ENCODE measurements at regions not wholly inside any gene's neighbourhood (a gene's known extent, or its start where the extent isn't known, plus 50 kb on each side); places are given as distances from the start of the nearest gene placed in this dataset.

GRCh38 chr1:103248417-103249102, 140.2 kb upstream of the COL11A1 start:
- no peaks in the 10 kb centered on the region for H3K9me3 Mint-ChIP-seq
- peaks cover 2% of the 10 kb centered on the region for H3K27me3 Mint-ChIP-seq
- ATAC-seq (no peak), DNase-seq (no peak)
- no peak overlapping the region for H3K4me3 Mint-ChIP-seq
- no peak overlapping the region for H3K27ac Mint-ChIP-seq
- H3K36me3 Mint-ChIP-seq (ENCODE audit: low read depth), result no peaks in the 10 kb centered on the region
- no peaks in the 10 kb centered on the region for H3K4me1 Mint-ChIP-seq

GRCh38 chr1:103247517-103247916, 139.2 kb upstream of the COL11A1 start:
- Mint-ChIP-seq H3K9me3 (no peaks in the 10 kb centered on the region), H3K4me3 (no peak overlapping the region), H3K4me1 (no peaks in the 10 kb centered on the region), H3K36me3 (ENCODE audit: low read depth) (no peaks in the 10 kb centered on the region), H3K27me3 (peaks cover 2% of the 10 kb centered on the region), H3K27ac (no peak overlapping the region)
- DNase-seq (no peak), ATAC-seq (no peak)

- Mint-ChIP-seq H3K27me3 (no peaks in the 10 kb centered on the region), H3K4me1 (no peaks in the 10 kb centered on the region), H3K36me3 (ENCODE audit: low read depth) (no peaks in the 10 kb centered on the region), H3K9me3 (peaks cover 4% of the 10 kb centered on the region), H3K27ac (no peak overlapping the region), H3K4me3 (no peak overlapping the region)
- ATAC-seq (no peak), DNase-seq (no peak)
Measured at GRCh38 chr1:103243481-103243880, 135.2 kb upstream of the COL11A1 start.

- Mint-ChIP-seq H3K4me1 (no peaks in the 10 kb centered on the region), H3K36me3 (ENCODE audit: low read depth) (no peaks in the 10 kb centered on the region), H3K4me3 (no peak overlapping the region), H3K9me3 (peaks cover 10% of the 10 kb centered on the region), H3K27ac (no peak overlapping the region), H3K27me3 (no peaks in the 10 kb centered on the region)
- ATAC-seq (no peak), DNase-seq (no peak)
Measured at GRCh38 chr1:103239034-103239433, 130.7 kb upstream of the COL11A1 start.

GRCh38 chr1:103230061-103230460, 121.7 kb upstream of the COL11A1 start:
- Mint-ChIP-seq H3K27ac (no peak overlapping the region), H3K27me3 (no peaks in the 10 kb centered on the region), H3K4me1 (no peaks in the 10 kb centered on the region), H3K4me3 (no peak overlapping the region), H3K36me3 (ENCODE audit: low read depth) (no peaks in the 10 kb centered on the region), H3K9me3 (no peaks in the 10 kb centered on the region)
- DNase-seq (no peak), ATAC-seq (no peak)

- no peaks in the 10 kb centered on the region for H3K9me3 Mint-ChIP-seq
- no peak overlapping the region for H3K27ac Mint-ChIP-seq
- ATAC-seq, result no peak
- no peaks in the 10 kb centered on the region for H3K27me3 Mint-ChIP-seq
- no peaks in the 10 kb centered on the region for H3K4me1 Mint-ChIP-seq
- H3K4me3 Mint-ChIP-seq, result no peak overlapping the region
- H3K36me3 Mint-ChIP-seq (ENCODE audit: low read depth), result no peaks in the 10 kb centered on the region
- no peak for DNase-seq
Measured at GRCh38 chr1:103220631-103221041, 112.3 kb upstream of the COL11A1 start.

GRCh38 chr1:103218821-103219220, 110.5 kb upstream of the COL11A1 start:
- H3K27me3 Mint-ChIP-seq, result no peaks in the 10 kb centered on the region
- H3K4me1 Mint-ChIP-seq, result no peaks in the 10 kb centered on the region
- H3K36me3 Mint-ChIP-seq (ENCODE audit: low read depth), result no peaks in the 10 kb centered on the region
- ATAC-seq (no peak), DNase-seq (no peak)
- H3K9me3 Mint-ChIP-seq, result peaks cover 3% of the 10 kb centered on the region
- H3K4me3 Mint-ChIP-seq, result no peak overlapping the region
- no peak overlapping the region for H3K27ac Mint-ChIP-seq

GRCh38 chr1:103218369-103218768, 110.0 kb upstream of the COL11A1 start:
- ATAC-seq (no peak), DNase-seq (no peak)
- Mint-ChIP-seq H3K27me3 (no peaks in the 10 kb centered on the region), H3K9me3 (peaks cover 3% of the 10 kb centered on the region), H3K4me3 (no peak overlapping the region), H3K4me1 (no peaks in the 10 kb centered on the region), H3K27ac (no peak overlapping the region), H3K36me3 (ENCODE audit: low read depth) (no peaks in the 10 kb centered on the region)

- Mint-ChIP-seq H3K4me3 (no peak overlapping the region), H3K36me3 (ENCODE audit: low read depth) (no peaks in the 10 kb centered on the region), H3K27ac (no peak overlapping the region), H3K27me3 (no peaks in the 10 kb centered on the region), H3K4me1 (no peaks in the 10 kb centered on the region), H3K9me3 (peaks cover 3% of the 10 kb centered on the region)
- ATAC-seq (no peak), DNase-seq (no peak)
Measured at GRCh38 chr1:103211073-103211472, 102.8 kb upstream of the COL11A1 start.

GRCh38 chr1:103208844-103209243, 100.5 kb upstream of the COL11A1 start:
- Mint-ChIP-seq H3K4me1 (no peaks in the 10 kb centered on the region), H3K27ac (no peak overlapping the region), H3K9me3 (no peaks in the 10 kb centered on the region), H3K36me3 (ENCODE audit: low read depth) (no peaks in the 10 kb centered on the region), H3K4me3 (no peak overlapping the region), H3K27me3 (no peaks in the 10 kb centered on the region)
- ATAC-seq, result no peak
- DNase-seq, result no peak

- Mint-ChIP-seq H3K9me3 (no peaks in the 10 kb centered on the region), H3K4me3 (no peak overlapping the region), H3K27me3 (no peaks in the 10 kb centered on the region), H3K27ac (no peak overlapping the region), H3K36me3 (ENCODE audit: low read depth) (no peaks in the 10 kb centered on the region), H3K4me1 (no peaks in the 10 kb centered on the region)
- ATAC-seq, result no peak
- DNase-seq, result no peak
Measured at GRCh38 chr1:103199001-103199400, 90.7 kb upstream of the COL11A1 start.

- H3K9me3 Mint-ChIP-seq, result no peaks in the 10 kb centered on the region
- no peaks in the 10 kb centered on the region for H3K4me1 Mint-ChIP-seq
- no peaks in the 10 kb centered on the region for H3K36me3 Mint-ChIP-seq (ENCODE audit: low read depth)
- H3K27me3 Mint-ChIP-seq, result no peaks in the 10 kb centered on the region
- ATAC-seq (no peak), DNase-seq (no peak)
- no peak overlapping the region for H3K27ac Mint-ChIP-seq
- H3K4me3 Mint-ChIP-seq, result no peak overlapping the region
Measured at GRCh38 chr1:103198076-103198475, 89.8 kb upstream of the COL11A1 start.

GRCh38 chr1:103197216-103197615, 88.9 kb upstream of the COL11A1 start:
- H3K36me3 Mint-ChIP-seq (ENCODE audit: low read depth), result no peaks in the 10 kb centered on the region
- ATAC-seq, result no peak
- no peaks in the 10 kb centered on the region for H3K4me1 Mint-ChIP-seq

GRCh38 chr1:103194984-103195383, 86.7 kb upstream of the COL11A1 start:
- ATAC-seq, result no peak
- Mint-ChIP-seq H3K4me1 (no peaks in the 10 kb centered on the region), H3K27me3 (no peaks in the 10 kb centered on the region)

More at GRCh38 chr1:103197216-103197615, 88.9 kb upstream of the COL11A1 start:
- Mint-ChIP-seq H3K9me3 (no peaks in the 10 kb centered on the region), H3K27ac (no peak overlapping the region), H3K27me3 (no peaks in the 10 kb centered on the region), H3K4me3 (no peak overlapping the region)
- no peak for DNase-seq

GRCh38 chr1:103194060-103194459, 85.7 kb upstream of the COL11A1 start:
- H3K27me3 Mint-ChIP-seq, result no peaks in the 10 kb centered on the region
- H3K36me3 Mint-ChIP-seq (ENCODE audit: low read depth), result no peaks in the 10 kb centered on the region
- H3K4me1 Mint-ChIP-seq, result no peaks in the 10 kb centered on the region
- H3K27ac Mint-ChIP-seq, result no peak overlapping the region
- ATAC-seq, result no peak
- no peaks in the 10 kb centered on the region for H3K9me3 Mint-ChIP-seq
- no peak overlapping the region for H3K4me3 Mint-ChIP-seq
- no peak for DNase-seq

More at GRCh38 chr1:103194984-103195383, 86.7 kb upstream of the COL11A1 start:
- Mint-ChIP-seq H3K36me3 (ENCODE audit: low read depth) (no peaks in the 10 kb centered on the region), H3K4me3 (no peak overlapping the region), H3K27ac (no peak overlapping the region), H3K9me3 (no peaks in the 10 kb centered on the region)
- DNase-seq, result no peak

- H3K4me3 Mint-ChIP-seq, result no peak overlapping the region
- no peaks in the 10 kb centered on the region for H3K9me3 Mint-ChIP-seq
- no peak overlapping the region for H3K27ac Mint-ChIP-seq
- ATAC-seq (no peak), DNase-seq (no peak)
- H3K27me3 Mint-ChIP-seq, result no peaks in the 10 kb centered on the region
- no peaks in the 10 kb centered on the region for H3K4me1 Mint-ChIP-seq
- H3K36me3 Mint-ChIP-seq (ENCODE audit: low read depth), result no peaks in the 10 kb centered on the region
Measured at GRCh38 chr1:103191327-103191726, 83.0 kb upstream of the COL11A1 start.
